GM19372 (cell line): ENCODE measurements at regions not wholly inside any gene's neighbourhood (a gene's known extent, or its start where the extent isn't known, plus 50 kb on each side); places are given as distances from the start of the nearest gene placed in this dataset.
"Not testable (repeated sequence)": the region's sequence is repeated elsewhere in the genome, so short reads cannot be mapped to it uniquely, and the experiment has no call there.

Experiments
- ATAC-seq: cut with Tn5 transposase; IDR thresholded peaks from one replicate; pipeline ENCODE4 v1.9.1; 2021; ENCODE audit warnings: mild to moderate bottlenecking, low read depth, moderate library complexity; ENCODE audit not compliant: unreplicated experiment

- ATAC-seq: no peak
Observed at GRCh38 chr13:64551755-64552154, 2678.4 kb downstream of the PCDH9 start.

GRCh38 chr13:64546371-64546770 is 2683.8 kb downstream of the PCDH9 start:
- no peak for ATAC-seq

GRCh38 chr13:64540976-64541375 is 2689.2 kb downstream of the PCDH9 start:
- ATAC-seq: no peak

- ATAC-seq: no peak
Observed at GRCh38 chr13:64540468-64540867, 2689.7 kb downstream of the PCDH9 start.

GRCh38 chr13:64538711-64539110 is 2691.4 kb downstream of the PCDH9 start:
- ATAC-seq: no peak

- no peak for ATAC-seq
Observed at GRCh38 chr13:64534302-64534701, 2695.8 kb downstream of the PCDH9 start.

- no peak for ATAC-seq
Observed at GRCh38 chr13:64531400-64531799, 2698.7 kb downstream of the PCDH9 start.

- ATAC-seq: no peak
Observed at GRCh38 chr13:64529874-64530485, 2700.2 kb downstream of the PCDH9 start.

- no peak for ATAC-seq
Observed at GRCh38 chr13:64528838-64529237, 2701.3 kb downstream of the PCDH9 start.

- no peak for ATAC-seq
Observed at GRCh38 chr13:64527561-64527960, 2702.6 kb downstream of the PCDH9 start.

GRCh38 chr13:64525687-64526086 is 2704.4 kb downstream of the PCDH9 start:
- ATAC-seq: no peak

GRCh38 chr13:64510747-64511146 is 2719.4 kb downstream of the PCDH9 start:
- ATAC-seq: no peak

- no peak for ATAC-seq
Observed at GRCh38 chr13:64506246-64506645, 2723.9 kb downstream of the PCDH9 start.

GRCh38 chr13:64505336-64505910 is 2724.7 kb downstream of the PCDH9 start:
- no peak for ATAC-seq

GRCh38 chr13:64488731-64489130 is 2741.4 kb downstream of the PCDH9 start:
- no peak for ATAC-seq

GRCh38 chr13:64482373-64482772 is 2747.8 kb downstream of the PCDH9 start:
- no peak for ATAC-seq

- ATAC-seq: no peak
Observed at GRCh38 chr13:64480672-64481071, 2749.5 kb downstream of the PCDH9 start.

- ATAC-seq: no peak
Observed at GRCh38 chr13:64480211-64480610, 2749.9 kb downstream of the PCDH9 start.

- ATAC-seq: no peak
Observed at GRCh38 chr13:64477146-64477545, 2753.0 kb downstream of the PCDH9 start.

- ATAC-seq: not testable (repeated sequence)
Observed at GRCh38 chr13:64476041-64476568, 2754.0 kb downstream of the PCDH9 start.

- no peak for ATAC-seq
Observed at GRCh38 chr13:64471916-64472315, 2758.2 kb downstream of the PCDH9 start.

- no peak for ATAC-seq
Observed at GRCh38 chr13:64470751-64471150, 2759.4 kb downstream of the PCDH9 start.
